Adrenal gland (tissue), 5 donors: ENCODE measurements at regions not wholly inside any gene's neighbourhood (a gene's known extent, or its start where the extent isn't known, plus 50 kb on each side); places are given as distances from the start of the nearest gene placed in this dataset.

Experiments
- POLR2A ChIP-seq, 2 donors: fragments of 450-650 bp; IDR thresholded peaks; one replicate each; pipeline ENCODE4 v1.6.1; 2017; ENCODE audit warnings: antibody characterized with exemption in 2 of 2, mild to moderate bottlenecking in 2 of 2, moderate library complexity in 1 of 2
- TF ChIP-seq, protein P1 (sequence below), 6 experiments: fragments of 450-650 bp in 4 of 6; fragments of 200-600 bp in 2 of 6; sonication (generic) in 1 of 6; IDR thresholded peaks; 1 replicate in 5 of 6; 2 replicates in 1 of 6; pipeline versions ENCODE4 v1.5.1 to v1.8.0; 2016 to 2021; ENCODE audit warnings: antibody characterized with exemption in 6 of 6, mild to moderate bottlenecking in 2 of 6, moderate library complexity in 1 of 6
- donor health status: DM: no; HTN: no; CAD: no.

DNA sequence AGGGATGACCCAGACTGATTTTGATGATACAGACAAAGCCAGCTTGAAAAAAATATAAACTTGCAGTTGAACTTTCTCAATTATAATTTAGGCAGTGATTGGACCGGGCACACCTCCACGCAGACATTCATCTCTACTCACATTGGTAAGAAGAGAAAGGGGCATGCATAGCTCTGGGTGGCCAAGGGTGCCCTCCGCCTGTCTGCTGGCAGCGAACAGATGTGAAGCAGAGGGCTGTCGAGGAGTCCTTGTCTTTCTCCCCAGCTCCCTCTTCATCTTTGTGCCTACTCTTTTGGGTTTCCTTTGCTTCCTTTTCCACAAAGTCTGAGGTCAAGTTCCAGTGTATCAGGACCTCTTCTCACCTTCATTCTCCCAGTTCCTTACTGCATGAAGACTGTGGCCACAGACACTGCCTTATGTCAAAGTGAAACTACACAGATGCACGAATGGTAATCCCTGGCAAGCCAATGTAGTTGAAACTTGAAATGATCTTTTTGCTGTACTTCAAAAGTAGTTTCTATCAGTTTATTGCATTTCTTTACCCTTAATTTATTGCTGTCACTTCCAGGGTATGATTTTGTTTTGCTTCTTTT is 343.7 kb upstream of the SOX9 start:
- TF ChIP-seq, protein P1, sequence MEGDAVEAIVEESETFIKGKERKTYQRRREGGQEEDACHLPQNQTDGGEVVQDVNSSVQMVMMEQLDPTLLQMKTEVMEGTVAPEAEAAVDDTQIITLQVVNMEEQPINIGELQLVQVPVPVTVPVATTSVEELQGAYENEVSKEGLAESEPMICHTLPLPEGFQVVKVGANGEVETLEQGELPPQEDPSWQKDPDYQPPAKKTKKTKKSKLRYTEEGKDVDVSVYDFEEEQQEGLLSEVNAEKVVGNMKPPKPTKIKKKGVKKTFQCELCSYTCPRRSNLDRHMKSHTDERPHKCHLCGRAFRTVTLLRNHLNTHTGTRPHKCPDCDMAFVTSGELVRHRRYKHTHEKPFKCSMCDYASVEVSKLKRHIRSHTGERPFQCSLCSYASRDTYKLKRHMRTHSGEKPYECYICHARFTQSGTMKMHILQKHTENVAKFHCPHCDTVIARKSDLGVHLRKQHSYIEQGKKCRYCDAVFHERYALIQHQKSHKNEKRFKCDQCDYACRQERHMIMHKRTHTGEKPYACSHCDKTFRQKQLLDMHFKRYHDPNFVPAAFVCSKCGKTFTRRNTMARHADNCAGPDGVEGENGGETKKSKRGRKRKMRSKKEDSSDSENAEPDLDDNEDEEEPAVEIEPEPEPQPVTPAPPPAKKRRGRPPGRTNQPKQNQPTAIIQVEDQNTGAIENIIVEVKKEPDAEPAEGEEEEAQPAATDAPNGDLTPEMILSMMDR (IDR thresholded peaks at IDR 0.05): no peak
- no peak for TF ChIP-seq POLR2A (IDR thresholded peaks at IDR 0.05)
